Keratinocyte (primary cell): ENCODE measurements at regions not wholly inside any gene's neighbourhood (a gene's known extent, or its start where the extent isn't known, plus 50 kb on each side); places are given as distances from the start of the nearest gene placed in this dataset.
"Not testable (repeated sequence)": the region's sequence is repeated elsewhere in the genome, so short reads cannot be mapped to it uniquely, and the experiment has no call there.

ENCODE experiments used
- DNase-seq: peaks from one replicate; pipeline ENCODE4 v3.0.0-alpha.2; 2011; ENCODE audit warnings: low read depth, missing footprints, low spot score
- FAIRE-seq: peaks from 2 replicates; lab custom pipeline; 2011; peaks lifted over from hg19 to GRCh38; lab: Jason Lieb, UNC
- H2AFZ ChIP-seq: 2 replicates; pipeline ENCODE4 v1.6.0; 2012; ENCODE audit warnings: low read length, control low read depth, inconsistent platforms; ENCODE audit not compliant: control insufficient read depth
- H3K27ac ChIP-seq: 2 replicates; pipeline ENCODE4 v1.5.1; 2011; ENCODE audit warnings: low read length; ENCODE audit not compliant: control insufficient read depth, insufficient read depth
- H3K27me3 ChIP-seq: 3 replicates; pipeline ENCODE4 v1.6.0; 2011; ENCODE audit warnings: low read length; ENCODE audit not compliant: control insufficient read depth, insufficient read depth; ENCODE audit errors: extremely low read depth
- H3K36me3 ChIP-seq, 2 experiments: 2 replicates in 1 of 2; 3 replicates in 1 of 2; pipeline ENCODE4 v1.5.1; 2011; ENCODE audit warnings: low read length in 2 of 2, mild to moderate bottlenecking in 1 of 2; ENCODE audit not compliant: control insufficient read depth in 2 of 2, insufficient read depth in 2 of 2; ENCODE audit errors: extremely low read depth in 1 of 2
- H3K4me1 ChIP-seq: 3 replicates; pipeline ENCODE4 v1.5.1; 2011; ENCODE audit warnings: low read length; ENCODE audit not compliant: control insufficient read depth, insufficient read depth; ENCODE audit errors: extremely low read depth
- H3K4me2 ChIP-seq: 3 replicates; pipeline ENCODE4 v1.6.0; 2011; ENCODE audit warnings: low read depth, low read length; ENCODE audit not compliant: control insufficient read depth, insufficient read depth; ENCODE audit errors: extremely low read depth
- H3K4me3 ChIP-seq, 3 experiments: fragments of 200-600 bp in 1 of 3; sonication (generic) in 1 of 3; 2 replicates in 2 of 3; 3 replicates in 1 of 3; pipeline ENCODE4 v1.5.1; 2011 to 2016; ENCODE audit warnings: low read length in 3 of 3, mild to moderate bottlenecking in 3 of 3, control low read depth in 2 of 3, inconsistent platforms in 1 of 3, low read depth in 1 of 3, mixed read lengths in 1 of 3, mixed run types in 1 of 3, moderate library complexity in 1 of 3; ENCODE audit not compliant: control insufficient read depth in 2 of 3, insufficient read depth in 2 of 3; ENCODE audit errors: extremely low read depth in 1 of 3
- H3K79me2 ChIP-seq: 2 replicates; pipeline ENCODE4 v1.6.0; 2012; ENCODE audit warnings: low read length; ENCODE audit not compliant: control insufficient read depth, insufficient read depth
- H3K9ac ChIP-seq: 3 replicates; pipeline ENCODE4 v1.6.0; 2011; ENCODE audit warnings: low read length; ENCODE audit not compliant: control insufficient read depth, insufficient read depth; ENCODE audit errors: extremely low read depth
- H3K9me1 ChIP-seq: 3 replicates; pipeline ENCODE4 v1.6.0; 2011; ENCODE audit warnings: low read length; ENCODE audit not compliant: control insufficient read depth, insufficient read depth; ENCODE audit errors: extremely low read depth
- H3K9me3 ChIP-seq: 2 replicates; pipeline ENCODE4 v1.5.1; 2012; ENCODE audit warnings: low read depth, low read length; ENCODE audit not compliant: control insufficient read depth
- H4K20me1 ChIP-seq: 3 replicates; pipeline ENCODE4 v1.6.0; 2011; ENCODE audit warnings: low read length; ENCODE audit not compliant: control insufficient read depth, insufficient read depth; ENCODE audit errors: extremely low read depth
- CTCF ChIP-seq, 3 experiments: IDR thresholded peaks in 1 of 3; conservative IDR thresholded peaks in 1 of 3; optimal IDR thresholded peaks in 1 of 3; 2 replicates in 2 of 3; 3 replicates in 1 of 3; pipeline versions ENCODE3 to v1.5.1; 2011; ENCODE audit warnings: low read length in 3 of 3, mild to moderate bottlenecking in 3 of 3, moderate library complexity in 2 of 3, control low read depth in 1 of 3, inconsistent platforms in 1 of 3; ENCODE audit not compliant: insufficient read depth in 2 of 3; ENCODE audit errors: extremely low read depth in 1 of 3
- EZH2 ChIP-seq: IDR thresholded peaks from one replicate; pipeline ENCODE4 v1.6.1; 2012; ENCODE audit warnings: inconsistent platforms, mild to moderate bottlenecking, low read length, moderate library complexity
- dilution Hi-C: fragments of 300-500 bp; cut with MboI; formaldehyde crosslinking; loops from one replicate; pipeline ENCODE4 v1.7.0; 2020; ENCODE audit warnings: low sequenced_read_pairs; ENCODE audit not compliant: extremely low pct_ligation_motif_present

GRCh38 chrX:34470507-34470906 is 186.6 kb downstream of the TMEM47 start:
- H3K27me3 ChIP-seq, result no peaks in the 10 kb centered on the region
- no peaks in the 10 kb centered on the region for H3K36me3 ChIP-seq
- TF ChIP-seq CTCF (optimal IDR thresholded peaks at IDR 0.05 in 1 of 3, IDR thresholded peaks at IDR 0.05 in 1 of 3, conservative IDR thresholded peaks at IDR 0.05 in 1 of 3; ENCODE audit: extremely low read depth in 1 of 3, insufficient read depth in 2 of 3, low read length in 3 of 3) (no peak), EZH2 (no peak)
- H3K9ac ChIP-seq, result no peak overlapping the region
- dilution Hi-C loops, result no loop called here
- no peaks in the 10 kb centered on the region for H3K4me1 ChIP-seq
- no peak overlapping the region for H3K4me2 ChIP-seq
- no peak overlapping the region for H3K4me3 ChIP-seq
- no peak overlapping the region for H3K27ac ChIP-seq
- H4K20me1 ChIP-seq, result no peaks in the 10 kb centered on the region
- no peaks in the 10 kb centered on the region for H3K9me3 ChIP-seq
- no peaks in the 10 kb centered on the region for H3K9me1 ChIP-seq
- no peaks in the 10 kb centered on the region for H3K79me2 ChIP-seq
- DNase-seq (no peak), FAIRE-seq (no peak)
- no peak overlapping the region for H2AFZ ChIP-seq

GRCh38 chrX:34467437-34467836 is 189.6 kb downstream of the TMEM47 start:
- DNase-seq, result no peak
- FAIRE-seq, result no peak
- H3K9me3 ChIP-seq, result no peaks in the 10 kb centered on the region

GRCh38 chrX:34463220-34463619 is 193.9 kb downstream of the TMEM47 start:
- H3K27ac ChIP-seq, H3K4me3 ChIP-seq, H2AFZ ChIP-seq, H3K9me1 ChIP-seq, H4K20me1 ChIP-seq, H3K9me3 ChIP-seq, DNase-seq, H3K27me3 ChIP-seq, dilution Hi-C loops, H3K4me2 ChIP-seq, FAIRE-seq, H3K36me3 ChIP-seq, H3K9ac ChIP-seq, H3K4me1 ChIP-seq, H3K79me2 ChIP-seq: not testable (repeated sequence)

More at GRCh38 chrX:34467437-34467836, 189.6 kb downstream of the TMEM47 start:
- dilution Hi-C loops, result no loop called here
- TF ChIP-seq EZH2, result no peak
- no peak for TF ChIP-seq CTCF (optimal IDR thresholded peaks at IDR 0.05 in 1 of 3, IDR thresholded peaks at IDR 0.05 in 1 of 3, conservative IDR thresholded peaks at IDR 0.05 in 1 of 3; ENCODE audit: extremely low read depth in 1 of 3, insufficient read depth in 2 of 3, low read length in 3 of 3)
- Histone ChIP-seq H2AFZ (no peak overlapping the region), H4K20me1 (no peaks in the 10 kb centered on the region), H3K4me1 (no peaks in the 10 kb centered on the region), H3K79me2 (no peaks in the 10 kb centered on the region), H3K27ac (no peak overlapping the region), H3K4me2 (no peak overlapping the region), H3K27me3 (no peaks in the 10 kb centered on the region), H3K36me3 (no peaks in the 10 kb centered on the region), H3K4me3 (no peak overlapping the region), H3K9me1 (no peaks in the 10 kb centered on the region), H3K9ac (no peak overlapping the region)

GRCh38 chrX:34457850-34458249 is 199.2 kb downstream of the TMEM47 start:
- H3K9me3 ChIP-seq, H3K27ac ChIP-seq, H3K27me3 ChIP-seq, H2AFZ ChIP-seq, FAIRE-seq, H3K4me2 ChIP-seq, H3K4me3 ChIP-seq, DNase-seq, H3K79me2 ChIP-seq, H4K20me1 ChIP-seq, H3K9ac ChIP-seq, H3K36me3 ChIP-seq, H3K9me1 ChIP-seq, H3K4me1 ChIP-seq, dilution Hi-C loops: not testable (repeated sequence)
